Ishikawa (cell line): ENCODE measurements at regions not wholly inside any gene's neighbourhood (a gene's known extent, or its start where the extent isn't known, plus 50 kb on each side); places are given as distances from the start of the nearest gene placed in this dataset.

Experiments used
- CEBPB ChIP-seq: IDR thresholded peaks from 2 replicates; pipeline ENCODE4 v1.6.1; 2012
- CREB1 ChIP-seq: IDR thresholded peaks from 2 replicates; pipeline ENCODE4 v1.6.1; 2012; ENCODE audit warnings: low read depth
- EGR1 ChIP-seq: IDR thresholded peaks from 2 replicates; pipeline ENCODE4 v1.6.1; 2012
- EP300 ChIP-seq: IDR thresholded peaks from 2 replicates; pipeline ENCODE4 v1.6.1; 2012; ENCODE audit warnings: borderline replicate concordance
- FOXM1 ChIP-seq: IDR thresholded peaks from 2 replicates; pipeline ENCODE4 v1.6.1; 2012; ENCODE audit warnings: low read depth, borderline replicate concordance
- MAX ChIP-seq: IDR thresholded peaks from 2 replicates; pipeline ENCODE4 v1.6.1; 2012
- NFIC ChIP-seq: IDR thresholded peaks from 2 replicates; pipeline ENCODE4 v1.6.1; 2012
- RAD21 ChIP-seq: IDR thresholded peaks from 2 replicates; pipeline ENCODE4 v1.6.1; 2012; ENCODE audit warnings: low read depth
- REST ChIP-seq: IDR thresholded peaks from 2 replicates; pipeline ENCODE4 v1.6.1; 2012; ENCODE audit warnings: low read depth, mild to moderate bottlenecking
- TAF1 ChIP-seq: IDR thresholded peaks from 2 replicates; pipeline ENCODE4 v1.6.1; 2012; ENCODE audit warnings: low read depth, mild to moderate bottlenecking
- TCF12 ChIP-seq: IDR thresholded peaks from 2 replicates; pipeline ENCODE4 v1.6.1; 2012; ENCODE audit warnings: low read depth
- TEAD4 ChIP-seq: IDR thresholded peaks from 2 replicates; pipeline ENCODE4 v1.6.1; 2012
- YY1 ChIP-seq: IDR thresholded peaks from 2 replicates; pipeline ENCODE4 v1.6.1; 2012; ENCODE audit warnings: low read depth
- ZBTB7A ChIP-seq: IDR thresholded peaks from 2 replicates; pipeline ENCODE4 v1.6.1; 2012; ENCODE audit warnings: low read depth
- TF ChIP-seq, protein P1 (sequence below): IDR thresholded peaks from 2 replicates; pipeline ENCODE4 v1.6.1; 2012

GRCh38 chr3:27616031-27616430 is 106.1 kb downstream of the EOMES start:
- no peak for TF ChIP-seq EGR1
- no peak for TF ChIP-seq REST
- TF ChIP-seq TCF12: no peak
- TF ChIP-seq EP300: no peak
- TF ChIP-seq, protein P1, sequence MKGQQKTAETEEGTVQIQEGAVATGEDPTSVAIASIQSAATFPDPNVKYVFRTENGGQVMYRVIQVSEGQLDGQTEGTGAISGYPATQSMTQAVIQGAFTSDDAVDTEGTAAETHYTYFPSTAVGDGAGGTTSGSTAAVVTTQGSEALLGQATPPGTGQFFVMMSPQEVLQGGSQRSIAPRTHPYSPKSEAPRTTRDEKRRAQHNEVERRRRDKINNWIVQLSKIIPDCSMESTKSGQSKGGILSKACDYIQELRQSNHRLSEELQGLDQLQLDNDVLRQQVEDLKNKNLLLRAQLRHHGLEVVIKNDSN: no peak
- no peak for TF ChIP-seq YY1
- TF ChIP-seq ZBTB7A: no peak
- TF ChIP-seq TEAD4: no peak
- no peak for TF ChIP-seq RAD21
- TF ChIP-seq FOXM1: no peak
- TF ChIP-seq NFIC: no peak
- no peak for TF ChIP-seq CREB1
- TF ChIP-seq MAX: no peak

GRCh38 chr3:27615555-27615954 is 106.6 kb downstream of the EOMES start:
- TF ChIP-seq TEAD4 (no peak), CREB1 (no peak), EGR1 (no peak), TAF1 (no peak), TCF12 (no peak), MAX (no peak), EP300 (no peak), RAD21 (no peak), ZBTB7A (no peak), REST (no peak), FOXM1 (no peak), NFIC (no peak), YY1 (no peak), CEBPB (no peak)
- TF ChIP-seq, protein P1: no peak

DNA sequence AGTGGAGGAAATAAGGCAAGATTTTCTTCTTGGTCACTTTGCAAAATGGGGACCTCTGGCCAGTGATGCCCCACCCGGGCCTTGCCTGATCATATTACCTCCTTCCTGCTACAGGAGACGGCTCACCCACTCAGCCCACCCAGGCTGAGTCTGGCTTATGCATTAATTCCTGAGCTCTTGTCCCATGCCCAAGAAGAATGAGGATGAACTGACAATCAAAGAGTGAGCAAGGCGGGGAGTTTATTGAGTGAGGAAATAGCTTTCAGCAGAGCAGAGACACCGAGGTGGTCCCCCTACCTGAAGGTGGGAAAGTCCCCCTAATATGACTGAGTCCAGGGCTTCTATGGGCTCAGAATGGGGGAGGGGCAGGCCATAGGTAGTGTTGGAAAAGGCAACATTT is 107.5 kb downstream of the EOMES start:
- TF ChIP-seq EGR1 (no peak), CEBPB (no peak), TAF1 (no peak), REST (no peak), RAD21 (no peak), MAX (no peak), TCF12 (no peak)

DNA sequence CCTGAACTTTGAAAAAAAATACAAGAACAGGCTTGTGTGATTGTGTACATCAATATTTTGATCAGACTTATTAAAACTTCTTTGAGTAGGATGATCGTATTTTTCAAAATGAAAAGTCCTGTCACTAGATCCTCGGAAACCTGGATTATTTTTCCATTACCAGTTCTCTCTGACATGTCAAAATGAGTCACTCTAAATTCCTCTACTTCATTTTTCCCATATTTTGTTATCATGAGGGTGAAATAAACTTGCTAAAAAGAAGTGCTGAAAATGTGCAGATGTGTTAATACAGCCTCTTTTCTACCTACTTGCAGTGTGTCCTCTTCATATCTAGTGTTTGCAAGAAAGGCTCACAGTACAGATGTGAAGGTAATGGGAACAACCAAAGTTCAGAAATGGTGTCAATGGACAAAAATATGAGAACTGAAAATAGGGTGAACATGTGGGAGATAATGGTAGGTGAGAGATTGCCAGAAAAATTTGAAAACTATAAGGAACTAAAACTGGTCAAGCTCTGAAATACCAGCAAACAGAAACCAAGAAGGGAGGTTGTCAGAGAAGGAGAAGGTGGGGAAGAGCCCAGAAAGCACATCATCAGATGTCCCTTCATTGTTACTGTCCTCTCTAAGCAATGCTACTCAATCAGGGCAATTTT is 108.2 kb downstream of the EOMES start:
- no peak for TF ChIP-seq EP300
- no peak for TF ChIP-seq TAF1
- no peak for TF ChIP-seq CREB1
- no peak for TF ChIP-seq YY1
- TF ChIP-seq NFIC: no peak
- TF ChIP-seq, protein P1: no peak
- no peak for TF ChIP-seq MAX
- TF ChIP-seq EGR1: no peak
- no peak for TF ChIP-seq TEAD4
- TF ChIP-seq RAD21: no peak
- TF ChIP-seq REST: no peak
- no peak for TF ChIP-seq TCF12
- TF ChIP-seq FOXM1: no peak
- no peak for TF ChIP-seq CEBPB
- no peak for TF ChIP-seq ZBTB7A
